Suprapubic skin (tissue), 3 donors: ENCODE measurements at regions not wholly inside any gene's neighbourhood (a gene's known extent, or its start where the extent isn't known, plus 50 kb on each side); places are given as distances from the start of the nearest gene placed in this dataset.

Source experiments
- CTCF ChIP-seq, 2 donors: fragments of 200-600 bp in 1 of 2; fragments of 450-650 bp in 1 of 2; sonication (generic) in 1 of 2; IDR thresholded peaks; one replicate each; pipeline ENCODE4 v1.5.1; 2016 to 2019; ENCODE audit warnings: antibody characterized with exemption in 2 of 2, mild to moderate bottlenecking in 1 of 2, moderate library complexity in 1 of 2
- EP300 ChIP-seq: sonication (generic); formaldehyde crosslinking; IDR thresholded peaks from one replicate; pipeline ENCODE4 v1.6.1; 2017; ENCODE audit warnings: antibody characterized with exemption
- POLR2A ChIP-seq, 2 donors: fragments of 450-650 bp; IDR thresholded peaks; one replicate each; pipeline ENCODE4 v1.6.1; 2017; ENCODE audit warnings: antibody characterized with exemption in 2 of 2, mild to moderate bottlenecking in 2 of 2, moderate library complexity in 2 of 2

DNA sequence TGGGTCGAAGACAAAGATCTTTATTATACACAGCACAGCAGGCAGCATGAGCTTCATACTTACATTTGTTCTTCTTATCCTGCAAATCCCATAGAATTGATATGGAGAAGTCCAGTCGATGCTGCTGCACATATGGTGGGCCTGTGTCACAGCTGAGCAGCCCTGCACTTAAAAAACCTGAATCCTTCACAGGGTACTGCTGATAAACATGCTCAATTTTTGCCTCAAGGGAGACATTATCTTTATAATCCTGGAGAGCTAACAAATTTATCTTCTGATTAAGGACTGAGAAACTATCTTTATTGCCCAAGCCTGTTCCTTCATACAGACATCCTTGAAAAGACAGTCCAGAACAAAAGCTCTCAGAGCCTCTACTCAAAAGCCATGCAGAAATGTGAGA lies 434.4 kb upstream of the FAM47C start:
- TF ChIP-seq CTCF (IDR thresholded peaks at IDR 0.05) (no peak), POLR2A (IDR thresholded peaks at IDR 0.05) (no peak), EP300 (no peak)
